A673 (cell line): ENCODE measurements at regions not wholly inside any gene's neighbourhood (a gene's known extent, or its start where the extent isn't known, plus 50 kb on each side); places are given as distances from the start of the nearest gene placed in this dataset.

Experiments used
- EZH2 ChIP-seq: fragments of 200-600 bp; sonication (generic); IDR thresholded peaks from 2 replicates; pipeline ENCODE4 v1.6.1; 2017; ENCODE audit warnings: borderline replicate concordance, low read depth, mild to moderate bottlenecking, mixed read lengths, antibody characterized with exemption, low read length; ENCODE audit not compliant: poor library complexity, severe bottlenecking
- TF ChIP-seq, protein P1 (sequence below): fragments of 300-800, 200-600 bp; sonication (generic); conservative IDR thresholded peaks from 2 replicates; pipeline ENCODE4 v1.5.1; 2017; ENCODE audit warnings: low read depth, mild to moderate bottlenecking, antibody characterized with exemption, low read length, moderate library complexity, mixed read lengths

GRCh38 chr11:38155856-38156255 is 1557.8 kb upstream of the RAG2 start:
- TF ChIP-seq EZH2: no peak
- TF ChIP-seq, protein P1, sequence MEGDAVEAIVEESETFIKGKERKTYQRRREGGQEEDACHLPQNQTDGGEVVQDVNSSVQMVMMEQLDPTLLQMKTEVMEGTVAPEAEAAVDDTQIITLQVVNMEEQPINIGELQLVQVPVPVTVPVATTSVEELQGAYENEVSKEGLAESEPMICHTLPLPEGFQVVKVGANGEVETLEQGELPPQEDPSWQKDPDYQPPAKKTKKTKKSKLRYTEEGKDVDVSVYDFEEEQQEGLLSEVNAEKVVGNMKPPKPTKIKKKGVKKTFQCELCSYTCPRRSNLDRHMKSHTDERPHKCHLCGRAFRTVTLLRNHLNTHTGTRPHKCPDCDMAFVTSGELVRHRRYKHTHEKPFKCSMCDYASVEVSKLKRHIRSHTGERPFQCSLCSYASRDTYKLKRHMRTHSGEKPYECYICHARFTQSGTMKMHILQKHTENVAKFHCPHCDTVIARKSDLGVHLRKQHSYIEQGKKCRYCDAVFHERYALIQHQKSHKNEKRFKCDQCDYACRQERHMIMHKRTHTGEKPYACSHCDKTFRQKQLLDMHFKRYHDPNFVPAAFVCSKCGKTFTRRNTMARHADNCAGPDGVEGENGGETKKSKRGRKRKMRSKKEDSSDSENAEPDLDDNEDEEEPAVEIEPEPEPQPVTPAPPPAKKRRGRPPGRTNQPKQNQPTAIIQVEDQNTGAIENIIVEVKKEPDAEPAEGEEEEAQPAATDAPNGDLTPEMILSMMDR: no peak
